ENCODE measurements at regions not wholly inside any gene's neighbourhood (a gene's known extent, or its start where the extent isn't known, plus 50 kb on each side); places are given as distances from the start of the nearest gene placed in this dataset.

GRCh38 chr6:113755449-113756289 is 101.5 kb upstream of the MARCKS start:
- DNase-seq, result no peak
- no peak for TF ChIP-seq CTCF (IDR thresholded peaks at IDR 0.05)
- Mint-ChIP-seq H3K4me1 (peaks cover 11% of the 10 kb centered on the region), H3K4me3 (no peak overlapping the region), H3K36me3 (ENCODE audit: low read depth) (no peaks in the 10 kb centered on the region), H3K9me3 (peaks cover 3% of the 10 kb centered on the region), H3K27me3 (ENCODE audit: low read depth, poor library complexity) (peaks cover 4% of the 10 kb centered on the region), H3K27ac (no peak overlapping the region)

- Mint-ChIP-seq H3K4me1 (peaks cover 11% of the 10 kb centered on the region), H3K36me3 (ENCODE audit: low read depth) (no peaks in the 10 kb centered on the region), H3K9me3 (peaks cover 3% of the 10 kb centered on the region), H3K4me3 (no peak overlapping the region), H3K27ac (no peak overlapping the region), H3K27me3 (ENCODE audit: low read depth, poor library complexity) (peaks cover 4% of the 10 kb centered on the region)
- no peak for DNase-seq
- no peak for TF ChIP-seq CTCF (IDR thresholded peaks at IDR 0.05)
Observed at GRCh38 chr6:113756290-113756665, 100.9 kb upstream of the MARCKS start.

- H3K9me3 Mint-ChIP-seq, result peaks cover 3% of the 10 kb centered on the region
- no peaks in the 10 kb centered on the region for H3K36me3 Mint-ChIP-seq (ENCODE audit: low read depth)
- H3K27me3 Mint-ChIP-seq (ENCODE audit: low read depth, poor library complexity), result peaks cover 4% of the 10 kb centered on the region
- peaks cover 11% of the 10 kb centered on the region for H3K4me1 Mint-ChIP-seq
- no peak overlapping the region for H3K4me3 Mint-ChIP-seq
- no peak for DNase-seq
- H3K27ac Mint-ChIP-seq, result no peak overlapping the region
- TF ChIP-seq CTCF (IDR thresholded peaks at IDR 0.05), result no peak
Observed at GRCh38 chr6:113758214-113758613, 98.9 kb upstream of the MARCKS start.

- H3K27me3 Mint-ChIP-seq (ENCODE audit: low read depth, poor library complexity), result peaks cover 4% of the 10 kb centered on the region
- no peak for DNase-seq
- no peak overlapping the region for H3K4me3 Mint-ChIP-seq
- no peaks in the 10 kb centered on the region for H3K36me3 Mint-ChIP-seq (ENCODE audit: low read depth)
- no peaks in the 10 kb centered on the region for H3K9me3 Mint-ChIP-seq
- H3K4me1 Mint-ChIP-seq, result peaks cover 16% of the 10 kb centered on the region
- H3K27ac Mint-ChIP-seq, result no peak overlapping the region
- TF ChIP-seq CTCF (IDR thresholded peaks at IDR 0.05), result no peak
Observed at GRCh38 chr6:113758826-113759574, 98.1 kb upstream of the MARCKS start.

GRCh38 chr6:113762641-113763040 is 94.5 kb upstream of the MARCKS start:
- H3K4me1 Mint-ChIP-seq, result peaks cover 14% of the 10 kb centered on the region
- no peak for DNase-seq
- H3K4me3 Mint-ChIP-seq, result no peak overlapping the region

More at GRCh38 chr6:113762641-113763040, 94.5 kb upstream of the MARCKS start:
- Mint-ChIP-seq H3K27me3 (ENCODE audit: low read depth, poor library complexity) (no peaks in the 10 kb centered on the region), H3K36me3 (ENCODE audit: low read depth) (no peaks in the 10 kb centered on the region), H3K27ac (no peak overlapping the region), H3K9me3 (no peaks in the 10 kb centered on the region)
- no peak for TF ChIP-seq CTCF (IDR thresholded peaks at IDR 0.05)

Data from nephron progenitor cell (in vitro differentiated cells).